ENCODE measurements at regions not wholly inside any gene's neighbourhood (a gene's known extent, or its start where the extent isn't known, plus 50 kb on each side); places are given as distances from the start of the nearest gene placed in this dataset.

- no peak for FAIRE-seq
- no peak overlapping the region for H3K4me3 ChIP-seq
- BruUV-seq (replicated peaks), result no TSS peak
- DNase-seq (ENCODE audit: low read depth, low spot score), result no peak
- ChIA-PET CTCF (no interaction called here), RAD21 (ENCODE audit: unreplicated experiment) (no interaction called here), SMC1A (ENCODE audit: uncharacterized antibody, unreplicated experiment) (no interaction called here), POLR2A (no interaction called here)
- H3K4me1 ChIP-seq (ENCODE audit: control insufficient read depth, insufficient read depth, low read length), result no peaks in the 10 kb centered on the region
- in situ Hi-C loops (cut with MboI) (no loop called here), intact Hi-C loops (cut with micrococcal nuclease; ENCODE audit: unreplicated experiment) (no loop called here)
- H3K27me3 ChIP-seq (replicated peaks in 1 of 2; ENCODE audit: control insufficient read depth in 2 of 2, insufficient read depth in 2 of 2, low read length in 1 of 2), result no peaks in the 10 kb centered on the region
- H4K20me1 ChIP-seq (ENCODE audit: control insufficient read depth, insufficient read depth), result no peaks in the 10 kb centered on the region
- H3K36me3 ChIP-seq (ENCODE audit: control insufficient read depth in 2 of 2, insufficient read depth in 2 of 2, low read length in 1 of 2), result no peaks in the 10 kb centered on the region
- no peak overlapping the region for H2AFZ ChIP-seq (ENCODE audit: control insufficient read depth, low read depth, low read length)
- H3K4me2 ChIP-seq (ENCODE audit: control insufficient read depth, insufficient read depth), result no peak overlapping the region
- no peak overlapping the region for H3K27ac ChIP-seq (ENCODE audit: control insufficient read depth, insufficient read depth)
- H3K79me2 ChIP-seq (ENCODE audit: control insufficient read depth, insufficient read depth, low read length), result no peaks in the 10 kb centered on the region
- ATAC-seq, result no peak
- no peak overlapping the region for H3K9ac ChIP-seq (ENCODE audit: control insufficient read depth, insufficient read depth, low read length)
- TF ChIP-seq FOXM1 (IDR thresholded peaks at IDR 0.05; ENCODE audit: low read depth, low read length) (no peak), ZNF274 (IDR thresholded peaks at IDR 0.05; ENCODE audit: insufficient read depth, insufficient read length) (no peak), RBBP5 (conservative IDR thresholded peaks at IDR 0.05) (no peak), RUNX3 (IDR thresholded peaks at IDR 0.05; ENCODE audit: low read length) (no peak)
- no peaks in the 10 kb centered on the region; the same call in 2 of the 3 replicates for H3K9me3 ChIP-seq (replicated peaks; ENCODE audit: control insufficient read depth, insufficient read depth, low read length)
- WGBS (ENCODE audit: insufficient coverage, insufficient replicate concordance, low lambda C conversion rate, missing lambda C conversion rate), result 51% methylated on average over 4 of the region's 4 CpGs
Measured at GRCh38 chr4:4792466-4792865, 67.0 kb upstream of the MSX1 start.

GRCh38 chr4:4791299-4792111, 68.0 kb upstream of the MSX1 start:
- ATAC-seq (no peak), FAIRE-seq (no peak), DNase-seq (ENCODE audit: low read depth, low spot score) (no peak)
- Histone ChIP-seq H3K4me1 (ENCODE audit: control insufficient read depth, insufficient read depth, low read length) (no peaks in the 10 kb centered on the region), H3K27me3 (replicated peaks in 1 of 2; ENCODE audit: control insufficient read depth in 2 of 2, insufficient read depth in 2 of 2, low read length in 1 of 2) (no peaks in the 10 kb centered on the region), H3K9ac (ENCODE audit: control insufficient read depth, insufficient read depth, low read length) (no peak overlapping the region), H3K27ac (ENCODE audit: control insufficient read depth, insufficient read depth) (no peak overlapping the region), H3K4me3 (no peak overlapping the region), H3K4me2 (ENCODE audit: control insufficient read depth, insufficient read depth) (no peak overlapping the region), H4K20me1 (ENCODE audit: control insufficient read depth, insufficient read depth) (no peaks in the 10 kb centered on the region), H3K36me3 (ENCODE audit: control insufficient read depth in 2 of 2, insufficient read depth in 2 of 2, low read length in 1 of 2) (no peaks in the 10 kb centered on the region), H2AFZ (ENCODE audit: control insufficient read depth, low read depth, low read length) (no peak overlapping the region), H3K79me2 (ENCODE audit: control insufficient read depth, insufficient read depth, low read length) (no peaks in the 10 kb centered on the region), H3K9me3 (replicated peaks; ENCODE audit: control insufficient read depth, insufficient read depth, low read length) (no peaks in the 10 kb centered on the region; the same call in 2 of the 3 replicates)
- CTCF ChIA-PET, result no interaction called here
- SMC1A ChIA-PET (ENCODE audit: uncharacterized antibody, unreplicated experiment), result no interaction called here
- POLR2A ChIA-PET, result no interaction called here
- intact Hi-C loops (cut with micrococcal nuclease; ENCODE audit: unreplicated experiment) (no loop called here), in situ Hi-C loops (cut with MboI) (no loop called here)
- 59% methylated on average over 14 of the region's 14 CpGs for WGBS (ENCODE audit: insufficient coverage, insufficient replicate concordance, low lambda C conversion rate, missing lambda C conversion rate)
- no TSS peak for BruUV-seq (replicated peaks)
- RAD21 ChIA-PET (ENCODE audit: unreplicated experiment), result no interaction called here
- TF ChIP-seq CEBPZ (IDR thresholded peaks at IDR 0.05; ENCODE audit: low read depth, low read length) (no peak), BACH1 (IDR thresholded peaks at IDR 0.05; ENCODE audit: borderline replicate concordance) (no peak), ZBTB11 (CRISPR knock-in tag; IDR thresholded peaks at IDR 0.05) (no peak), SPI1 (IDR thresholded peaks at IDR 0.05; ENCODE audit: borderline replicate concordance, insufficient read depth, low read depth, low read length) (no peak), STAT1 (conservative IDR thresholded peaks at IDR 0.05) (no peak)

Data from GM12878 (cell line).